Activated B cell treated with CpG ODN at 0.5 μM for 24 hours (primary cell): ENCODE measurements at regions not wholly inside any gene's neighbourhood (a gene's known extent, or its start where the extent isn't known, plus 50 kb on each side); places are given as distances from the start of the nearest gene placed in this dataset.

Source experiments
- ATAC-seq: fragments of 200-7000 bp; cut with Tn5 transposase; one replicate; pipeline ENCODE4 v1.10.0; 2021; ENCODE audit warnings: low read depth, mild to moderate bottlenecking, moderate library complexity
- CTCF ChIA-PET: fragments of 350-600 bp; sonication (Branson Sonifier 250); formaldehyde crosslinking; loops from one replicate; lab custom pipeline; 2021; ENCODE audit warnings: antibody characterized with exemption; lab: Charles Lee
- POLR2A ChIA-PET: fragments of 350-600 bp; sonication (Branson Sonifier 250); formaldehyde crosslinking; loops from one replicate; lab custom pipeline; 2021; ENCODE audit warnings: antibody characterized with exemption; lab: Charles Lee
- DNase-seq: peaks from one replicate; pipeline ENCODE4 v3.0.0; 2022
- H3K27ac Mint-ChIP-seq: one replicate; pipeline ENCODE4 v1.8.0; 2020; ENCODE audit warnings: mixed read lengths
- H3K27me3 Mint-ChIP-seq: one replicate; pipeline ENCODE4 v1.8.0; 2021; ENCODE audit warnings: mixed read lengths
- H3K36me3 Mint-ChIP-seq: one replicate; pipeline ENCODE4 v1.8.0; 2021; ENCODE audit warnings: low read depth, mixed read lengths
- H3K4me1 Mint-ChIP-seq: one replicate; pipeline ENCODE4 v1.8.0; 2021; ENCODE audit warnings: mixed read lengths
- H3K4me3 Mint-ChIP-seq: one replicate; pipeline ENCODE4 v1.8.0; 2020; ENCODE audit warnings: mild to moderate bottlenecking, mixed read lengths
- H3K9me3 Mint-ChIP-seq: one replicate; pipeline ENCODE4 v1.8.0; 2020; ENCODE audit warnings: mixed read lengths
- CTCF ChIP-seq: fragments of 200-600 bp; IDR thresholded peaks from one replicate; pipeline ENCODE4 v1.8.0; 2022; ENCODE audit warnings: antibody characterized with exemption, mild to moderate bottlenecking
- intact Hi-C: fragments of 100-400 bp; cut with micrococcal nuclease; formaldehyde crosslinking; loops from one replicate; pipeline ENCODE4 v1.15.1; 2024

GRCh38 chr15:94683902-94684301, 452.5 kb downstream of the MCTP2 start:
- no peaks in the 10 kb centered on the region for H3K27me3 Mint-ChIP-seq
- POLR2A ChIA-PET, result no interaction called here
- TF ChIP-seq CTCF, result no peak
- no peaks in the 10 kb centered on the region for H3K4me1 Mint-ChIP-seq
- H3K9me3 Mint-ChIP-seq, result no peaks in the 10 kb centered on the region
- CTCF ChIA-PET, result interaction anchor here (2.4 kb wide), 1 partner anchor 14 kb away, joined by 6 read pairs; no protein-coding TSS in a partner anchor
- no peaks in the 10 kb centered on the region for H3K36me3 Mint-ChIP-seq
- H3K4me3 Mint-ChIP-seq, result no peak overlapping the region
- H3K27ac Mint-ChIP-seq, result no peak overlapping the region
- intact Hi-C loops, result no loop called here
- ATAC-seq, result no peak
- no peak for DNase-seq

- DNase-seq, result no peak
- CTCF ChIA-PET, result no interaction called here
- Mint-ChIP-seq H3K9me3 (no peaks in the 10 kb centered on the region), H3K4me1 (no peaks in the 10 kb centered on the region), H3K36me3 (no peaks in the 10 kb centered on the region), H3K27ac (no peak overlapping the region), H3K27me3 (no peaks in the 10 kb centered on the region), H3K4me3 (no peak overlapping the region)
- TF ChIP-seq CTCF, result no peak
- ATAC-seq, result no peak
- POLR2A ChIA-PET, result no interaction called here
- intact Hi-C loops, result no loop called here
Measured at GRCh38 chr15:94691169-94691568, 459.8 kb downstream of the MCTP2 start.

GRCh38 chr15:94692710-94693109, 461.3 kb downstream of the MCTP2 start:
- Mint-ChIP-seq H3K27me3 (no peaks in the 10 kb centered on the region), H3K27ac (no peak overlapping the region), H3K9me3 (no peaks in the 10 kb centered on the region), H3K4me3 (no peak overlapping the region), H3K4me1 (no peaks in the 10 kb centered on the region), H3K36me3 (no peaks in the 10 kb centered on the region)
- no peak for ATAC-seq
- intact Hi-C loops, result no loop called here
- no peak for TF ChIP-seq CTCF
- POLR2A ChIA-PET, result no interaction called here
- DNase-seq, result no peak
- CTCF ChIA-PET, result no interaction called here

- ChIA-PET CTCF (no interaction called here), POLR2A (no interaction called here)
- no peaks in the 10 kb centered on the region for H3K36me3 Mint-ChIP-seq
- H3K27ac Mint-ChIP-seq, result no peak overlapping the region
- no peak for DNase-seq
- H3K9me3 Mint-ChIP-seq, result no peaks in the 10 kb centered on the region
- no peak overlapping the region for H3K4me3 Mint-ChIP-seq
- no peak for TF ChIP-seq CTCF
- no peaks in the 10 kb centered on the region for H3K27me3 Mint-ChIP-seq
- no peaks in the 10 kb centered on the region for H3K4me1 Mint-ChIP-seq
- intact Hi-C loops, result no loop called here
- ATAC-seq, result no peak
Measured at GRCh38 chr15:94700211-94700610, 468.9 kb downstream of the MCTP2 start.

GRCh38 chr15:94701281-94701985, 470.1 kb downstream of the MCTP2 start:
- ATAC-seq (no peak), DNase-seq (no peak)
- H3K27me3 Mint-ChIP-seq, result no peaks in the 10 kb centered on the region
- no peak overlapping the region for H3K27ac Mint-ChIP-seq
- no peaks in the 10 kb centered on the region for H3K9me3 Mint-ChIP-seq
- H3K4me1 Mint-ChIP-seq, result no peaks in the 10 kb centered on the region
- no peak for TF ChIP-seq CTCF
- no peak overlapping the region for H3K4me3 Mint-ChIP-seq
- POLR2A ChIA-PET, result no interaction called here
- intact Hi-C loops, result no loop called here
- CTCF ChIA-PET, result no interaction called here
- H3K36me3 Mint-ChIP-seq, result no peaks in the 10 kb centered on the region
